ENCODE measurements at regions not wholly inside any gene's neighbourhood (a gene's known extent, or its start where the extent isn't known, plus 50 kb on each side); places are given as distances from the start of the nearest gene placed in this dataset.

DNA sequence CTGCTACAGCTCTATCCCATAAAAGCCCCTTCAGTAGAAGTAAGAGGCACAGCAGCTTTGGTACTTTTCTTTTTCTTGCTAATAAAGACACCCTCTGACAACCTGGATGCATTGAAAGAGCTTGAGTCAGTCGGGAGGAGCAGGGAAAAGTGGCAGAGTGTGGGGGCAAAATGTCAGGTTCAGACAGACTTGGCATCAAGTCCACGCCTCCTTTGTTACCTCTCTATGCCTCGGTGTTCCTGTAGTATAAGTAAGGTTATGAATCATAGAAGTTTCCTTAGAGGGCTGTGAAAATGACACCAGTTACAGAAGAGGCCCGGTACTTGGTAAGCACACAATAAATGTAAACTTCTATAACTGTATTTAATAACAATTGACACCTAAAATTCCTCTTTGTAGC lies 133.9 kb downstream of the ESM1 start:
- POLR2A ChIA-PET (ENCODE audit: unreplicated experiment): no interaction called here
- no peaks in the 10 kb centered on the region for H3K27me3 ChIP-seq (ENCODE audit: insufficient read depth, low read depth)
- BruUV-seq (replicated peaks): no TSS peak
- H3K4me1 ChIP-seq (replicated peaks; ENCODE audit: insufficient read depth): no peaks in the 10 kb centered on the region
- no peak overlapping the region for H3K4me3 ChIP-seq
- no peak for TF ChIP-seq EZH2 (IDR thresholded peaks at IDR 0.05; ENCODE audit: low read depth)
- TF ChIP-seq, protein P1, sequence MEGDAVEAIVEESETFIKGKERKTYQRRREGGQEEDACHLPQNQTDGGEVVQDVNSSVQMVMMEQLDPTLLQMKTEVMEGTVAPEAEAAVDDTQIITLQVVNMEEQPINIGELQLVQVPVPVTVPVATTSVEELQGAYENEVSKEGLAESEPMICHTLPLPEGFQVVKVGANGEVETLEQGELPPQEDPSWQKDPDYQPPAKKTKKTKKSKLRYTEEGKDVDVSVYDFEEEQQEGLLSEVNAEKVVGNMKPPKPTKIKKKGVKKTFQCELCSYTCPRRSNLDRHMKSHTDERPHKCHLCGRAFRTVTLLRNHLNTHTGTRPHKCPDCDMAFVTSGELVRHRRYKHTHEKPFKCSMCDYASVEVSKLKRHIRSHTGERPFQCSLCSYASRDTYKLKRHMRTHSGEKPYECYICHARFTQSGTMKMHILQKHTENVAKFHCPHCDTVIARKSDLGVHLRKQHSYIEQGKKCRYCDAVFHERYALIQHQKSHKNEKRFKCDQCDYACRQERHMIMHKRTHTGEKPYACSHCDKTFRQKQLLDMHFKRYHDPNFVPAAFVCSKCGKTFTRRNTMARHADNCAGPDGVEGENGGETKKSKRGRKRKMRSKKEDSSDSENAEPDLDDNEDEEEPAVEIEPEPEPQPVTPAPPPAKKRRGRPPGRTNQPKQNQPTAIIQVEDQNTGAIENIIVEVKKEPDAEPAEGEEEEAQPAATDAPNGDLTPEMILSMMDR (conservative IDR thresholded peaks at IDR 0.05): no peak
- H3K27ac ChIP-seq: no peak overlapping the region
- H3K79me2 ChIP-seq (ENCODE audit: low read depth): no peaks in the 10 kb centered on the region
- no peak overlapping the region for H3K4me2 ChIP-seq
- H3K36me3 ChIP-seq (ENCODE audit: low read depth): no peaks in the 10 kb centered on the region
- no peaks in the 10 kb centered on the region for H3K9me3 ChIP-seq (ENCODE audit: insufficient read depth, low read depth)
- H4K20me1 ChIP-seq (ENCODE audit: insufficient read depth): no peaks in the 10 kb centered on the region
- 0 out of 2 replicates have a peak overlapping the region, but pooled peaks have one; percentile 40 for H2AFZ ChIP-seq
- no peak for DNase-seq
- H3F3A ChIP-seq (ENCODE audit: insufficient read depth, low read depth): no peaks in the 10 kb centered on the region
- no peaks in the 10 kb centered on the region for H3K9me2 ChIP-seq (ENCODE audit: insufficient read depth)
- CTCF ChIA-PET: no interaction called here
- intact Hi-C loops (cut with micrococcal nuclease; ENCODE audit: unreplicated experiment): no loop called here

DNA sequence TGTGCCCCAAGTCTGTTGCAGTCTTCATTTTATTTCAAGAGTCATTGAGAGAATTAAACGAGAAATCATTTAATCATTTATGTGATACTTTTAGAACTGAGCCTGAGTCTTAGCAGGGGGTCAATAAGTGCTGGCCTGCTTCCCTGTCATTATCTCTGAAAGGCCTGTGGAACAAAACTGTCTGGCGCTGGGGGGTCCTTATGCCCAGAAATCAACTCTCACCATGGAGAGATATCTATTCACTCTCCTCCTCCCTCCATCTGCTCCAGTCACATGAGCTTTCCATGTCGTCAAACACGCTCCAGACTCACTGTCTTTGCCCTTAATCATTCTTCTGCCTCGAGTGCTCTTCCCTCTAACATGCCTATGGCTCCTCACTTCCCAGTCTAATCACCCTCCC lies 136.8 kb downstream of the ESM1 start:
- ChIA-PET CTCF (no interaction called here), POLR2A (ENCODE audit: unreplicated experiment) (no interaction called here)
- Histone ChIP-seq H3K9me3 (ENCODE audit: insufficient read depth, low read depth) (no peaks in the 10 kb centered on the region), H3K27ac (no peak overlapping the region), H3K79me2 (ENCODE audit: low read depth) (no peaks in the 10 kb centered on the region), H3K4me1 (replicated peaks; ENCODE audit: insufficient read depth) (no peaks in the 10 kb centered on the region), H3K9me2 (ENCODE audit: insufficient read depth) (no peaks in the 10 kb centered on the region), H3K36me3 (ENCODE audit: low read depth) (no peaks in the 10 kb centered on the region), H3K4me3 (no peak overlapping the region), H2AFZ (no peak overlapping the region), H4K20me1 (ENCODE audit: insufficient read depth) (no peaks in the 10 kb centered on the region), H3K4me2 (no peak overlapping the region), H3K27me3 (ENCODE audit: insufficient read depth, low read depth) (no peaks in the 10 kb centered on the region), H3F3A (ENCODE audit: insufficient read depth, low read depth) (no peaks in the 10 kb centered on the region)
- BruUV-seq (replicated peaks): no TSS peak
- no peak for TF ChIP-seq EZH2 (IDR thresholded peaks at IDR 0.05; ENCODE audit: low read depth)
- TF ChIP-seq, protein P1 (conservative IDR thresholded peaks at IDR 0.05): no peak
- intact Hi-C loops (cut with micrococcal nuclease; ENCODE audit: unreplicated experiment): loop anchor here (5.0 kb wide), 2 partner anchors 106 to 299 kb away; no protein-coding TSS in a partner anchor
- DNase-seq: no peak

DNA sequence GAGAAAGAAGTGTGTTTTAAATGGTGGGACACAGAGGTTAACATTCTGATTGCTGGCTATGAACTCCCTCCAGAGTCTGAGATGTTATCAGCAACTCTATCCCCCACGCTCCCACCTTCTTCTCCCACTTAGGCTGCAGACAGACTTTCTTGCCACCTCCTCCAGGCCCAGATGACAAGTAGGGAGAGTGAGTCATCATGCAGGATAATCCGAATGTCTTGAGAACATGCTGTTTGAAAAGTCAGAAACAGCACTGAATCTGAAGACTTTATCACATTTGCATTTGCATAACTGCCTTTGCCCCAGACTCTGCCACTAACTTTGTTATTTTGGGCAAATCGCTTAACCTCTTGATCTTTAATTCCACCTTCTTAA lies 139.8 kb downstream of the ESM1 start:
- TF ChIP-seq, protein P1 (conservative IDR thresholded peaks at IDR 0.05): no peak
- TF ChIP-seq EZH2 (IDR thresholded peaks at IDR 0.05; ENCODE audit: low read depth): no peak
- no peaks in the 10 kb centered on the region for H3K79me2 ChIP-seq (ENCODE audit: low read depth)
- H3F3A ChIP-seq (ENCODE audit: insufficient read depth, low read depth): no peaks in the 10 kb centered on the region
- no peak for DNase-seq
- H3K9me3 ChIP-seq (ENCODE audit: insufficient read depth, low read depth): no peaks in the 10 kb centered on the region
- H3K9me2 ChIP-seq (ENCODE audit: insufficient read depth): no peaks in the 10 kb centered on the region
- BruUV-seq (replicated peaks): no TSS peak
- H3K4me2 ChIP-seq: no peak overlapping the region
- no peak overlapping the region for H2AFZ ChIP-seq
- intact Hi-C loops (cut with micrococcal nuclease; ENCODE audit: unreplicated experiment): loop anchor here (1.0 to 5.0 kb wide), 3 partner anchors 103 to 328 kb away; partner anchors contain the start of gene SNX18
- H3K36me3 ChIP-seq (ENCODE audit: low read depth): no peaks in the 10 kb centered on the region
- POLR2A ChIA-PET (ENCODE audit: unreplicated experiment): no interaction called here
- CTCF ChIA-PET: interaction anchor here (1.1 to 1.2 kb wide), 2 partner anchors 22 to 329 kb away, joined by 3 to 7 read pairs; no protein-coding TSS in a partner anchor
- H3K27ac ChIP-seq: no peak overlapping the region
- no peak overlapping the region for H3K4me3 ChIP-seq
- H3K27me3 ChIP-seq (ENCODE audit: insufficient read depth, low read depth): no peaks in the 10 kb centered on the region
- no peaks in the 10 kb centered on the region for H4K20me1 ChIP-seq (ENCODE audit: insufficient read depth)
- H3K4me1 ChIP-seq (replicated peaks; ENCODE audit: insufficient read depth): no peaks in the 10 kb centered on the region

Data from PC-9 (cell line).